Thyroid gland (tissue), 4 donors: ENCODE measurements at regions not wholly inside any gene's neighbourhood (a gene's known extent, or its start where the extent isn't known, plus 50 kb on each side); places are given as distances from the start of the nearest gene placed in this dataset.

ENCODE experiments used
- CTCF ChIP-seq, 6 experiments: fragments of 200-600 bp in 3 of 6; fragments of 450-650 bp in 3 of 6; sonication (generic) in 3 of 6; IDR thresholded peaks; one replicate each; pipeline ENCODE4 v1.5.1; 2016 to 2019; ENCODE audit warnings: antibody characterized with exemption in 6 of 6, mild to moderate bottlenecking in 2 of 6, inconsistent platforms in 1 of 6, moderate library complexity in 1 of 6
- POLR2A ChIP-seq, 2 donors: fragments of 450-650 bp; IDR thresholded peaks; one replicate each; pipeline ENCODE4 v1.6.1; 2017; ENCODE audit warnings: antibody characterized with exemption in 2 of 2, mild to moderate bottlenecking in 2 of 2, moderate library complexity in 1 of 2

DNA sequence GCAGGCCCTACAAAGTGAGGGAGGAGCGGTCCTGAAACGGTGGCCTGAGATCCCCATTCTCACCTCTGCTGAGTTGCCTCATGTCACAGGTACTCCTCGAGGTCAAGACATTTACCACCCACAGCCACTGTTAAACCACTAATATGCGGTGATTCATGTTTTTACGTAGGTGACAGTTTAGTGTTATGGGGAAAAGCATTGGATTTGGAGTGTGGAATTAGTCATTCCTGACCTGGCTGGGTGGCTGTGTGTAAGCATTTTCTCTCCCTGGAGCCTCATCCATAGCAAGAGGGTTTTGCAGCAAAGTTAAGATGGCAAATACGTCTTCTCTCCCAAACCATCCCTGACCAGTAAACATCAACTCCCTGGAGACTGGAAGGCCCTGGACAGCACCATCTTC lies 57.8 kb upstream of the KCNJ6 start:
- TF ChIP-seq CTCF (IDR thresholded peaks at IDR 0.05) (no peak), POLR2A (IDR thresholded peaks at IDR 0.05) (no peak)
